Osteocyte (in vitro differentiated cells): ENCODE measurements at regions not wholly inside any gene's neighbourhood (a gene's known extent, or its start where the extent isn't known, plus 50 kb on each side); places are given as distances from the start of the nearest gene placed in this dataset.

Source experiments
- DNase-seq: peaks from one replicate; pipeline ENCODE4 v3.0.0; 2021; ENCODE audit warnings: mixed read lengths; ENCODE audit not compliant: unreplicated experiment; ENCODE audit errors: extremely low spot score
- H3K27ac Mint-ChIP-seq: one replicate; pipeline ENCODE4 v1.8.0; 2021; ENCODE audit warnings: mild to moderate bottlenecking, mixed read lengths; ENCODE audit not compliant: unreplicated experiment
- H3K27me3 Mint-ChIP-seq: one replicate; pipeline ENCODE4 v1.8.0; 2021; ENCODE audit warnings: mixed read lengths; ENCODE audit not compliant: unreplicated experiment
- H3K36me3 Mint-ChIP-seq: one replicate; pipeline ENCODE4 v1.8.0; 2021; ENCODE audit warnings: mixed read lengths; ENCODE audit not compliant: unreplicated experiment
- H3K4me1 Mint-ChIP-seq: one replicate; pipeline ENCODE4 v1.8.0; 2021; ENCODE audit warnings: mixed read lengths; ENCODE audit not compliant: unreplicated experiment
- H3K4me3 Mint-ChIP-seq: one replicate; pipeline ENCODE4 v1.8.0; 2021; ENCODE audit warnings: mild to moderate bottlenecking, moderate library complexity, mixed read lengths; ENCODE audit not compliant: unreplicated experiment
- H3K9me3 Mint-ChIP-seq: one replicate; pipeline ENCODE4 v1.8.0; 2021; ENCODE audit warnings: mixed read lengths; ENCODE audit not compliant: unreplicated experiment
- TF ChIP-seq, protein P1 (sequence below): fragments of 200-600 bp; sonication (generic); IDR thresholded peaks from 2 replicates; pipeline ENCODE4 v1.5.0; 2021; ENCODE audit warnings: antibody characterized with exemption, mild to moderate bottlenecking, moderate library complexity

DNA sequence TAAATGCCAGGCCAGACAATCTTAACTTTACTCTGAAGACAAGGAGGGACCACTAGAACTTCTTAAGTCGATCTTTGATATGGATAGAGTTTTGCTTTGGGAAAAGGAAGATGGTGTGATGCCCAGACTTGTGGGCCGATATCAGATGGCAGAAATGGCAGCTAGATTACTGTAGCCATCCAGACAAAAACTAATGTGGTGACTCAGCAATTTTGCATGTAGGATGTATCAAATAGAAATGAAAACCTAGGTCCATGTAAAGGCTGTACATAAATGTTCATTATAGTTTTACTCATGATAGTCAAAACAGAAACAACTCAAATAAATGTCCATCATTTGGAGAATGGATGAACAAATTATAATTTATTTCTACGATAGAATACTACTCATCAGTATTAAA, 121.5 kb downstream of the APIP start:
- H3K4me1 Mint-ChIP-seq, result no peaks in the 10 kb centered on the region
- no peak overlapping the region for H3K4me3 Mint-ChIP-seq
- DNase-seq, result no peak
- H3K36me3 Mint-ChIP-seq, result peaks cover 21% of the 10 kb centered on the region
- no peaks in the 10 kb centered on the region for H3K27me3 Mint-ChIP-seq
- peaks cover 14% of the 10 kb centered on the region for H3K9me3 Mint-ChIP-seq
- no peak overlapping the region for H3K27ac Mint-ChIP-seq
- TF ChIP-seq, protein P1, sequence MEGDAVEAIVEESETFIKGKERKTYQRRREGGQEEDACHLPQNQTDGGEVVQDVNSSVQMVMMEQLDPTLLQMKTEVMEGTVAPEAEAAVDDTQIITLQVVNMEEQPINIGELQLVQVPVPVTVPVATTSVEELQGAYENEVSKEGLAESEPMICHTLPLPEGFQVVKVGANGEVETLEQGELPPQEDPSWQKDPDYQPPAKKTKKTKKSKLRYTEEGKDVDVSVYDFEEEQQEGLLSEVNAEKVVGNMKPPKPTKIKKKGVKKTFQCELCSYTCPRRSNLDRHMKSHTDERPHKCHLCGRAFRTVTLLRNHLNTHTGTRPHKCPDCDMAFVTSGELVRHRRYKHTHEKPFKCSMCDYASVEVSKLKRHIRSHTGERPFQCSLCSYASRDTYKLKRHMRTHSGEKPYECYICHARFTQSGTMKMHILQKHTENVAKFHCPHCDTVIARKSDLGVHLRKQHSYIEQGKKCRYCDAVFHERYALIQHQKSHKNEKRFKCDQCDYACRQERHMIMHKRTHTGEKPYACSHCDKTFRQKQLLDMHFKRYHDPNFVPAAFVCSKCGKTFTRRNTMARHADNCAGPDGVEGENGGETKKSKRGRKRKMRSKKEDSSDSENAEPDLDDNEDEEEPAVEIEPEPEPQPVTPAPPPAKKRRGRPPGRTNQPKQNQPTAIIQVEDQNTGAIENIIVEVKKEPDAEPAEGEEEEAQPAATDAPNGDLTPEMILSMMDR, result no peak

DNA sequence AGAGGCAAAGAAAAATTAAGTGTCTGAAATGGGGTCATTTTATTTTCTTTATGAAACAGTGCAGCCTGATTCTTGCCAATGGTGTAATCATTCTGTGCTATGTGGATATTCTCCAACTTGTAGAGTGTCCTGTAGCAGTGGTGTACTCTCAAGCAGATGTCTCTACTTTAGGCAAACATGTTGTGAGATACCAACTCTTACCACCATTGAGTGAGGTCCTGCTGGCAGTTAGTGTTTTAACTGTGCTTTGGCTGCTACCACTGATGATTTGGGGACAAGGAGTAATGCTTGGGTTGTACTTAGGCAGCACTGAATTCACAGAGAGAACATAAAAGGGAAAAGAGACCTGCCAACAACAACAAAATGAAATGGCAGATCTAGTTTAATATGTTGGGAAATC, 122.5 kb downstream of the APIP start:
- Mint-ChIP-seq H3K27ac (no peak overlapping the region), H3K36me3 (peaks cover 22% of the 10 kb centered on the region), H3K4me1 (no peaks in the 10 kb centered on the region), H3K9me3 (peaks cover 18% of the 10 kb centered on the region), H3K27me3 (no peaks in the 10 kb centered on the region), H3K4me3 (no peak overlapping the region)
- no peak for DNase-seq
- TF ChIP-seq, protein P1, result no peak

DNA sequence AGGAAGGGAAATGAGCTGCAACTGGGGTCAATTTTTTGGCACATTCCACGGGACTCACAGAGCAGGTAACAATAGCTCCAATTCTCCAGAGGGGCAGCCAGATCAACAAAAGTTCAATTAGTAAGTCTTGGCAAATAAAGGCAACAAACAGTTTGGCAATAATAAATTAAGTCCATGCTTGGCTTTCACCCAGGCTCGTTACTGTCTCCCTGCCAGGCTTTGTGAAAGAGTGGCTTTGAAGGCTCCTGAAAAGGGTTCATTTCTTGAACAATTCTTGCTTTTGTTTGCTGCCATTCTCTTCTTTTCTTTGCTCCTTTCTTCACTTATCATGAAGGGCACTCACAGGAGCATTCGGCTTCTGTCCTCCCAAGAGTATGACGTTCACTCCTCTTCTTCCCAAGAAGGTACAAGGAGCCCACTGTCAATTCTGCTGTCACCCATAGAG, 123.3 kb downstream of the APIP start:
- Mint-ChIP-seq H3K27ac (no peak overlapping the region), H3K27me3 (no peaks in the 10 kb centered on the region), H3K4me1 (no peaks in the 10 kb centered on the region), H3K4me3 (no peak overlapping the region), H3K36me3 (peaks cover 22% of the 10 kb centered on the region), H3K9me3 (peaks cover 18% of the 10 kb centered on the region)
- DNase-seq, result no peak
- TF ChIP-seq, protein P1, result no peak

- Mint-ChIP-seq H3K27ac (no peak overlapping the region), H3K27me3 (no peaks in the 10 kb centered on the region), H3K36me3 (peaks cover 22% of the 10 kb centered on the region), H3K9me3 (peaks cover 18% of the 10 kb centered on the region), H3K4me3 (no peak overlapping the region), H3K4me1 (peaks cover 7% of the 10 kb centered on the region)
- TF ChIP-seq, protein P1, result no peak
- DNase-seq, result no peak
Observed at GRCh38 chr11:34791780-34792542, 124.2 kb downstream of the APIP start.

GRCh38 chr11:34790620-34791019, 125.6 kb downstream of the APIP start:
- Mint-ChIP-seq H3K4me1 (peaks cover 8% of the 10 kb centered on the region), H3K4me3 (no peak overlapping the region), H3K27ac (no peak overlapping the region), H3K36me3 (peaks cover 17% of the 10 kb centered on the region), H3K27me3 (no peaks in the 10 kb centered on the region), H3K9me3 (peaks cover 18% of the 10 kb centered on the region)
- TF ChIP-seq, protein P1, result no peak
- DNase-seq, result no peak
